IMR-90 (cell line): ENCODE measurements at regions not wholly inside any gene's neighbourhood (a gene's known extent, or its start where the extent isn't known, plus 50 kb on each side); places are given as distances from the start of the nearest gene placed in this dataset.

Experiments
- ATAC-seq: fragments of 200-7000 bp; cut with Tn5 transposase; 2 replicates; pipeline ENCODE4 v1.9.1; 2020; ENCODE audit warnings: low read depth, mild to moderate bottlenecking, moderate library complexity
- BruUV-seq: library from RNA; stranded (reverse); fragments of 400-500 nt; replicated peaks from 2 replicates; lab custom pipeline; 2021; lab: Mats Ljungman, UMichigan
- CTCF ChIA-PET: fragments of 300-600 bp; formaldehyde crosslinking; extraction: SDS; loops from one replicate; lab custom pipeline; 2021; ENCODE audit warnings: antibody characterized with exemption; lab: Yijun Ruan, JAX
- POLR2A ChIA-PET: fragments of 300-600 bp; sonication (Branson Sonifier 250); formaldehyde crosslinking; loops from one replicate; lab custom pipeline; 2022; ENCODE audit warnings: antibody characterized with exemption; ENCODE audit not compliant: unreplicated experiment; lab: Charles Lee
- DNase-seq: peaks from one replicate; pipeline ENCODE4 v3.0.0; 2013
- H2AFZ ChIP-seq: replicated peaks from 2 replicates; pipeline ENCODE3; 2013; ENCODE audit warnings: low read length, mild to moderate bottlenecking; ENCODE audit not compliant: poor library complexity
- H2AK5ac ChIP-seq: 2 replicates; pipeline ENCODE4 v1.6.1; 2013; ENCODE audit warnings: low read depth, low read length, inconsistent platforms
- H2AK9ac ChIP-seq: replicated peaks from 2 replicates; pipeline ENCODE3; 2013; ENCODE audit warnings: mild to moderate bottlenecking, low read depth, low read length, moderate library complexity; ENCODE audit not compliant: poor library complexity
- H2BK120ac ChIP-seq: 2 replicates; pipeline ENCODE4 v1.6.1; 2013; ENCODE audit warnings: low read depth, low read length, inconsistent platforms
- H2BK15ac ChIP-seq: 3 replicates; pipeline ENCODE4 v1.6.1; 2013; ENCODE audit warnings: low read depth, low read length, inconsistent platforms
- H2BK20ac ChIP-seq: 2 replicates; pipeline ENCODE4 v1.6.1; 2013; ENCODE audit warnings: low read depth, mild to moderate bottlenecking, inconsistent platforms, low read length, moderate library complexity
- H2BK5ac ChIP-seq: 2 replicates; pipeline ENCODE4 v1.6.1; 2013; ENCODE audit warnings: mild to moderate bottlenecking, low read depth, low read length, inconsistent platforms; ENCODE audit not compliant: poor library complexity, severe bottlenecking
- H3K14ac ChIP-seq: replicated peaks from 2 replicates; pipeline ENCODE4 v1.6.1; 2013; ENCODE audit warnings: low read depth, low read length, inconsistent platforms
- H3K18ac ChIP-seq: 2 replicates; pipeline ENCODE4 v1.6.1; 2013; ENCODE audit warnings: low read depth, low read length, control low read depth
- H3K23ac ChIP-seq: 2 replicates; pipeline ENCODE4 v1.6.1; 2013; ENCODE audit warnings: low read depth, low read length, inconsistent platforms
- H3K27ac ChIP-seq: 2 replicates; pipeline ENCODE4 v1.5.1; 2013; ENCODE audit warnings: mild to moderate bottlenecking, control low read depth, low read length; ENCODE audit not compliant: insufficient read depth
- H3K27me3 ChIP-seq: 2 replicates; pipeline ENCODE4 v1.6.1; 2013; ENCODE audit warnings: low read length; ENCODE audit not compliant: control insufficient read depth, insufficient read depth
- H3K36me3 ChIP-seq: 2 replicates; pipeline ENCODE4 v1.6.1; 2013; ENCODE audit warnings: low read length, mixed read lengths; ENCODE audit not compliant: control insufficient read depth, insufficient read depth
- H3K4ac ChIP-seq: 2 replicates; pipeline ENCODE4 v1.6.1; 2013; ENCODE audit warnings: low read depth, low read length, inconsistent platforms
- H3K4me1 ChIP-seq: 2 replicates; pipeline ENCODE4 v1.6.1; 2013; ENCODE audit warnings: low read length, mixed read lengths; ENCODE audit not compliant: control insufficient read depth, insufficient read depth
- H3K4me2 ChIP-seq: 2 replicates; pipeline ENCODE4 v1.6.1; 2013; ENCODE audit warnings: low read depth, mild to moderate bottlenecking, control low read depth, low read length, moderate library complexity
- H3K4me3 ChIP-seq: 2 replicates; pipeline ENCODE4 v1.5.1; 2013; ENCODE audit warnings: low read depth, mild to moderate bottlenecking, control low read depth, low read length, moderate library complexity; ENCODE audit not compliant: insufficient read depth
- H3K56ac ChIP-seq: 2 replicates; pipeline ENCODE4 v1.6.1; 2013; ENCODE audit warnings: low read length, inconsistent platforms; ENCODE audit not compliant: insufficient read depth; ENCODE audit errors: extremely low read depth
- H3K79me1 ChIP-seq, 2 experiments: 2 replicates each; pipeline ENCODE4 v1.6.1; 2013; ENCODE audit warnings: low read length in 2 of 2, inconsistent platforms in 1 of 2, low read depth in 1 of 2
- H3K9ac ChIP-seq: 2 replicates; pipeline ENCODE4 v1.6.1; 2013; ENCODE audit warnings: low read depth, low read length, control low read depth
- H3K9me1 ChIP-seq: 2 replicates; pipeline ENCODE4 v1.6.1; 2013; ENCODE audit warnings: low read length, inconsistent platforms; ENCODE audit not compliant: insufficient read depth
- H3K9me3 ChIP-seq: 2 replicates; pipeline ENCODE4 v1.6.1; 2013; ENCODE audit warnings: low read length; ENCODE audit not compliant: control insufficient read depth, insufficient read depth
- H4K20me1 ChIP-seq: 2 replicates; pipeline ENCODE4 v1.6.1; 2013; ENCODE audit warnings: low read length, inconsistent platforms; ENCODE audit not compliant: insufficient read depth
- H4K5ac ChIP-seq: 2 replicates; pipeline ENCODE4 v1.6.1; 2013; ENCODE audit warnings: mild to moderate bottlenecking, low read depth, low read length, control low read depth
- H4K8ac ChIP-seq, 2 experiments: 2 replicates each; pipeline ENCODE4 v1.6.1; 2013; ENCODE audit warnings: low read depth in 2 of 2, low read length in 2 of 2, control low read depth in 1 of 2, inconsistent platforms in 1 of 2
- H4K91ac ChIP-seq: 2 replicates; pipeline ENCODE4 v1.6.1; 2013; ENCODE audit warnings: low read depth, low read length, inconsistent platforms; ENCODE audit not compliant: insufficient read depth
- BHLHE40 ChIP-seq: fragments of 150-350 bp; IDR thresholded peaks from 2 replicates; pipeline ENCODE4 v1.6.1; 2016; ENCODE audit warnings: mild to moderate bottlenecking, low read depth, low read length
- CEBPB ChIP-seq: IDR thresholded peaks from 2 replicates; pipeline ENCODE4 v1.6.1; 2012; ENCODE audit warnings: low read depth, low read length, improper control_type of control experiment
- CHD1 ChIP-seq: IDR thresholded peaks from 2 replicates; pipeline ENCODE4 v1.6.1; 2012; ENCODE audit warnings: low read depth, low read length, improper control_type of control experiment
- FOS ChIP-seq: fragments of 150-350 bp; IDR thresholded peaks from 2 replicates; pipeline ENCODE4 v1.6.1; 2016; ENCODE audit warnings: low read depth, low read length
- MAFK ChIP-seq: IDR thresholded peaks from 2 replicates; pipeline ENCODE4 v1.6.1; 2012; ENCODE audit warnings: low read depth, low read length, improper control_type of control experiment
- MAZ ChIP-seq: IDR thresholded peaks from 2 replicates; pipeline ENCODE4 v1.6.1; 2012; ENCODE audit warnings: low read depth, mild to moderate bottlenecking, low read length, improper control_type of control experiment, moderate library complexity, borderline replicate concordance
- MXI1 ChIP-seq: IDR thresholded peaks from 2 replicates; pipeline ENCODE4 v1.6.1; 2012; ENCODE audit warnings: low read depth, mild to moderate bottlenecking, low read length, moderate library complexity, borderline replicate concordance
- NFE2L2 ChIP-seq: fragments of 150-350 bp; IDR thresholded peaks from 2 replicates; pipeline ENCODE4 v1.6.1; 2016; ENCODE audit warnings: low read depth, mild to moderate bottlenecking, low read length
- POLR2A ChIP-seq: IDR thresholded peaks from 2 replicates; pipeline ENCODE4 v1.6.1; 2012; ENCODE audit warnings: mild to moderate bottlenecking, low read depth, low read length
- RAD21 ChIP-seq: IDR thresholded peaks from 2 replicates; pipeline ENCODE4 v1.6.1; 2012; ENCODE audit warnings: low read length, improper control_type of control experiment
- RCOR1 ChIP-seq: IDR thresholded peaks from 2 replicates; pipeline ENCODE4 v1.6.1; 2012; ENCODE audit warnings: mild to moderate bottlenecking, low read length, improper control_type of control experiment; ENCODE audit not compliant: insufficient replicate concordance
- RFX5 ChIP-seq: IDR thresholded peaks from 2 replicates; pipeline ENCODE4 v1.8.0; 2012; ENCODE audit warnings: low read depth, mild to moderate bottlenecking, low read length, moderate library complexity
- SMC3 ChIP-seq: fragments of 150-350 bp; IDR thresholded peaks from 2 replicates; pipeline ENCODE4 v1.6.1; 2016; ENCODE audit warnings: low read depth, mild to moderate bottlenecking, antibody characterized with exemption, low read length, moderate library complexity
- WGBS, 2 experiments: methylation state at CpG; one replicate each; pipeline versions ENCODE4 v1.1.5 to v1.1.7; 2013; ENCODE audit warnings: missing lambda C conversion rate in 2 of 2; ENCODE audit not compliant: insufficient read length in 1 of 2; ENCODE audit errors: extremely low coverage in 2 of 2; 5-methylcytosine and 5-hydroxymethylcytosine counted together
- dilution Hi-C: fragments of 300-500 bp; cut with HindIII; formaldehyde crosslinking; loops from one replicate; pipeline ENCODE4 v1.14.3; 2018; ENCODE audit warnings: low sequenced_read_pairs; ENCODE audit not compliant: unreplicated experiment
- in situ Hi-C: fragments of 300-500 bp; cut with MboI; formaldehyde crosslinking; loops from 3 replicates; pipeline ENCODE4 v1.14.3; 2019; ENCODE audit warnings: low sequenced_read_pairs, inconsistent platforms, mixed read lengths
- intact Hi-C: fragments of 100-400 bp; cut with micrococcal nuclease; formaldehyde crosslinking; loops from 2 replicates; pipeline ENCODE4 v1.10.0; 2022
- TF ChIP-seq, protein P1 (sequence below): conservative IDR thresholded peaks from 2 replicates; pipeline ENCODE4 v1.5.1; 2012; ENCODE audit warnings: mild to moderate bottlenecking, low read depth, low read length, improper control_type of control experiment
- TF ChIP-seq, protein P2 (sequence below): fragments of 150-350 bp; IDR thresholded peaks from 2 replicates; pipeline ENCODE4 v1.6.1; 2017; ENCODE audit warnings: mild to moderate bottlenecking, antibody characterized with exemption, low read length, low read depth
- TF ChIP-seq, protein P3 (sequence below): fragments of 150-350 bp; IDR thresholded peaks from 2 replicates; pipeline ENCODE4 v1.6.1; 2016; ENCODE audit warnings: low read depth, mild to moderate bottlenecking, low read length, moderate library complexity, borderline replicate concordance

DNA sequence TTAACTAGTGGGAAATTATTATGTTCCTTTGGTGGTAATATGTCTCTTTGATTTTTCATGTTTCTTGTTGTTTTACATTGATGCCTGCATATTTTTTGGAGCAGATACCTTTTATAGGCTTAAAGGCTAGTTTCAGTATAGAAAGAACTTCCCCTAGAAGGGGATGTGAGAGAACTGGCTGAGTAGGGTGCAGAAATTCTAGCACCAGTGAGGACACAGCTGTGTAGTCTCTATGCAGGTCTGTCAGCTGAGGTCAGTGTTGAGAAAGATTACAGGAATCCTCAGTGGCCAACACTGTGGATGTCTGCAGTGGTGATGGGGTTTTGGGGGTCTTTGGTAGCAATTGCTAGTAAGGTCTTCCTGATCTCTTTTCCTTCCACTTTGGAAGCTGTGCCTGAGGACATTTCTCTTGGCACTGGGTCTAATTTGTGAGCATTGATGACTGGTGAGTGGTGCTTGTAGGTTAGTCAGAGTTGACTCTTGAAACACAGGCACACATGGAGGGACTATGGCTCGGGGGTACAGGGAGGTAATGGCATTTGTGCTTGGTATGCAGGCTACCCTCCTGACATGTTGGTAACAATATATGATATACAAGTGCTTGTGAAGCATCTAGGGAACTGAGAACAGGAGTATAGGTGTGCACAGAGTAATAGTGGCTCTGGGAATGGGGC, 221.4 kb downstream of the SPATA31D1 start:
- H3K23ac ChIP-seq, result no peak overlapping the region
- no peaks in the 10 kb centered on the region; the same call in 1 of the 2 replicates for H3K9me3 ChIP-seq
- ATAC-seq (no peak), DNase-seq (peak; percentile 7)
- H4K20me1 ChIP-seq, result no peaks in the 10 kb centered on the region
- no TSS peak for BruUV-seq
- no peak for TF ChIP-seq RAD21
- TF ChIP-seq NFE2L2, result no peak
- TF ChIP-seq, protein P1, sequence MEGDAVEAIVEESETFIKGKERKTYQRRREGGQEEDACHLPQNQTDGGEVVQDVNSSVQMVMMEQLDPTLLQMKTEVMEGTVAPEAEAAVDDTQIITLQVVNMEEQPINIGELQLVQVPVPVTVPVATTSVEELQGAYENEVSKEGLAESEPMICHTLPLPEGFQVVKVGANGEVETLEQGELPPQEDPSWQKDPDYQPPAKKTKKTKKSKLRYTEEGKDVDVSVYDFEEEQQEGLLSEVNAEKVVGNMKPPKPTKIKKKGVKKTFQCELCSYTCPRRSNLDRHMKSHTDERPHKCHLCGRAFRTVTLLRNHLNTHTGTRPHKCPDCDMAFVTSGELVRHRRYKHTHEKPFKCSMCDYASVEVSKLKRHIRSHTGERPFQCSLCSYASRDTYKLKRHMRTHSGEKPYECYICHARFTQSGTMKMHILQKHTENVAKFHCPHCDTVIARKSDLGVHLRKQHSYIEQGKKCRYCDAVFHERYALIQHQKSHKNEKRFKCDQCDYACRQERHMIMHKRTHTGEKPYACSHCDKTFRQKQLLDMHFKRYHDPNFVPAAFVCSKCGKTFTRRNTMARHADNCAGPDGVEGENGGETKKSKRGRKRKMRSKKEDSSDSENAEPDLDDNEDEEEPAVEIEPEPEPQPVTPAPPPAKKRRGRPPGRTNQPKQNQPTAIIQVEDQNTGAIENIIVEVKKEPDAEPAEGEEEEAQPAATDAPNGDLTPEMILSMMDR, result no peak
- TF ChIP-seq, protein P2, sequence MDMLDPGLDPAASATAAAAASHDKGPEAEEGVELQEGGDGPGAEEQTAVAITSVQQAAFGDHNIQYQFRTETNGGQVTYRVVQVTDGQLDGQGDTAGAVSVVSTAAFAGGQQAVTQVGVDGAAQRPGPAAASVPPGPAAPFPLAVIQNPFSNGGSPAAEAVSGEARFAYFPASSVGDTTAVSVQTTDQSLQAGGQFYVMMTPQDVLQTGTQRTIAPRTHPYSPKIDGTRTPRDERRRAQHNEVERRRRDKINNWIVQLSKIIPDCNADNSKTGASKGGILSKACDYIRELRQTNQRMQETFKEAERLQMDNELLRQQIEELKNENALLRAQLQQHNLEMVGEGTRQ, result no peak
- no peak for TF ChIP-seq MXI1
- TF ChIP-seq, protein P3, sequence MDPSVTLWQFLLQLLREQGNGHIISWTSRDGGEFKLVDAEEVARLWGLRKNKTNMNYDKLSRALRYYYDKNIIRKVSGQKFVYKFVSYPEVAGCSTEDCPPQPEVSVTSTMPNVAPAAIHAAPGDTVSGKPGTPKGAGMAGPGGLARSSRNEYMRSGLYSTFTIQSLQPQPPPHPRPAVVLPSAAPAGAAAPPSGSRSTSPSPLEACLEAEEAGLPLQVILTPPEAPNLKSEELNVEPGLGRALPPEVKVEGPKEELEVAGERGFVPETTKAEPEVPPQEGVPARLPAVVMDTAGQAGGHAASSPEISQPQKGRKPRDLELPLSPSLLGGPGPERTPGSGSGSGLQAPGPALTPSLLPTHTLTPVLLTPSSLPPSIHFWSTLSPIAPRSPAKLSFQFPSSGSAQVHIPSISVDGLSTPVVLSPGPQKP, result no peak
- no peak for TF ChIP-seq RFX5
- no peak for TF ChIP-seq FOS
- no peak for TF ChIP-seq MAFK
- TF ChIP-seq MAZ, result no peak
- no peak for TF ChIP-seq POLR2A
- no peak for TF ChIP-seq CEBPB
- TF ChIP-seq SMC3, result no peak
- no peak for TF ChIP-seq BHLHE40
- no peak for TF ChIP-seq CHD1
- TF ChIP-seq RCOR1, result no peak
- H3K4me2 ChIP-seq, result no peak overlapping the region
- H4K5ac ChIP-seq, result no peak overlapping the region
- in situ Hi-C loops, result no loop called here
- H2BK15ac ChIP-seq, result no peak overlapping the region; the same call in 2 of the 3 replicates
- no peak overlapping the region for H3K4ac ChIP-seq
- H3K27me3 ChIP-seq, result no peaks in the 10 kb centered on the region
- H3K4me1 ChIP-seq, result no peaks in the 10 kb centered on the region
- H2BK20ac ChIP-seq, result no peak overlapping the region
- no peaks in the 10 kb centered on the region; the same call in 1 of the 2 replicates for H3K9me1 ChIP-seq
- H2BK120ac ChIP-seq, result no peak overlapping the region
- no peaks in the 10 kb centered on the region for H3K36me3 ChIP-seq
- H2AK9ac ChIP-seq, result no peak overlapping the region
- H4K91ac ChIP-seq, result no peak overlapping the region
- H2AFZ ChIP-seq, result no peak overlapping the region
- WGBS, 2 experiments, result no CpG with 5 or more reads among the region's 1 CpG
- no peak overlapping the region for H4K8ac ChIP-seq
- H3K79me1 ChIP-seq, result no peaks in the 10 kb centered on the region
- no peak overlapping the region for H3K18ac ChIP-seq
- no peak overlapping the region for H2BK5ac ChIP-seq
- no peak overlapping the region for H3K56ac ChIP-seq
- CTCF ChIA-PET, result no interaction called here
- H3K4me3 ChIP-seq, result no peak overlapping the region
- intact Hi-C loops, result no loop called here
- dilution Hi-C loops, result no loop called here
- H3K27ac ChIP-seq, result no peak overlapping the region
- POLR2A ChIA-PET, result no interaction called here
- H3K14ac ChIP-seq, result no peak overlapping the region
- H3K9ac ChIP-seq, result no peak overlapping the region
- no peak overlapping the region for H2AK5ac ChIP-seq
